HepG2 (cell line): ENCODE measurements at regions not wholly inside any gene's neighbourhood (a gene's known extent, or its start where the extent isn't known, plus 50 kb on each side); places are given as distances from the start of the nearest gene placed in this dataset.

ENCODE experiments used
- ATAC-seq: fragments of 200-7000 bp; cut with Tn5 transposase; 3 replicates; pipeline ENCODE4 v1.9.1; 2020; ENCODE audit warnings: mild to moderate bottlenecking, moderate library complexity
- BruUV-seq: library from RNA; stranded (reverse); fragments of 400-500 nt; replicated peaks from 2 replicates; lab custom pipeline; 2021; lab: Mats Ljungman, UMichigan
- CTCF ChIA-PET: fragments of 300-600 bp; formaldehyde crosslinking; extraction: SDS; loops from one replicate; lab custom pipeline; 2021; ENCODE audit warnings: low total read pairs, inconsistent platforms, low intra/inter-chr PET ratio; lab: Yijun Ruan, JAX
- POLR2A ChIA-PET: fragments of 350-600 bp; sonication (Branson Sonifier 250); formaldehyde crosslinking; loops from one replicate; lab custom pipeline; 2020; ENCODE audit warnings: antibody characterized with exemption, inconsistent platforms; lab: Yijun Ruan, JAX
- DNase-seq: peaks from one replicate; pipeline ENCODE4 v3.0.0-alpha.2; 2015; ENCODE audit warnings: low spot score
- FAIRE-seq: peaks from 3 replicates; lab custom pipeline; 2011; peaks lifted over from hg19 to GRCh38; lab: Jason Lieb, UNC
- H2AFZ ChIP-seq: one replicate; pipeline ENCODE4 v1.6.1; 2011; ENCODE audit warnings: low read length, inconsistent platforms
- H3K27ac ChIP-seq: fragments of 300-600 bp; 3 replicates; pipeline ENCODE4 v1.8.0; 2011; ENCODE audit warnings: mixed run types, mild to moderate bottlenecking, mixed read lengths, low read length, inconsistent platforms; ENCODE audit not compliant: insufficient read depth; ENCODE audit errors: extremely low read length
- H3K27me3 ChIP-seq, 2 experiments: fragments of 200-600 bp in 1 of 2; 2 replicates in 1 of 2; 3 replicates in 1 of 2; pipeline versions ENCODE4 v1.6.0 to v1.8.0; 2011; ENCODE audit warnings: low read length in 2 of 2, mild to moderate bottlenecking in 2 of 2, moderate library complexity in 2 of 2, inconsistent platforms in 1 of 2; ENCODE audit not compliant: insufficient read depth in 2 of 2, control insufficient read depth in 1 of 2
- H3K36me3 ChIP-seq, 2 experiments: fragments of 200-600 bp in 1 of 2; replicated peaks in 1 of 2; 2 replicates in 1 of 2; 3 replicates in 1 of 2; pipeline versions ENCODE4 v1.5.1 to v1.8.0; 2011; ENCODE audit warnings: low read length in 2 of 2, inconsistent platforms in 1 of 2; ENCODE audit not compliant: insufficient read depth in 2 of 2, control insufficient read depth in 1 of 2
- H3K4me1 ChIP-seq: 2 replicates; pipeline ENCODE4 v1.5.1; 2012; ENCODE audit warnings: low read length, inconsistent platforms; ENCODE audit not compliant: insufficient read depth
- H3K4me2 ChIP-seq: 2 replicates; pipeline ENCODE4 v1.6.0; 2011; ENCODE audit warnings: low read depth, low read length, inconsistent platforms
- H3K4me3 ChIP-seq, 3 experiments: fragments of 200-600 bp in 1 of 3; sonication (generic), shearing (Covaris generic) in 1 of 3; replicated peaks in 1 of 3; 2 replicates each; pipeline ENCODE4 v1.5.1; 2011 to 2016; ENCODE audit warnings: low read length in 3 of 3, inconsistent platforms in 2 of 3, low read depth in 2 of 3, mild to moderate bottlenecking in 2 of 3, control low read depth in 1 of 3, mixed read lengths in 1 of 3; ENCODE audit not compliant: insufficient read depth in 1 of 3
- H3K79me2 ChIP-seq: one replicate; pipeline ENCODE4 v1.6.1; 2011; ENCODE audit warnings: low read length, inconsistent platforms; ENCODE audit not compliant: insufficient read depth
- H3K9ac ChIP-seq: 2 replicates; pipeline ENCODE4 v1.6.0; 2011; ENCODE audit warnings: mild to moderate bottlenecking, low read depth, low read length, inconsistent platforms; ENCODE audit not compliant: insufficient read depth
- H3K9me3 ChIP-seq: 2 replicates; pipeline ENCODE4 v1.5.1; 2012; ENCODE audit warnings: mild to moderate bottlenecking, low read length
- H4K20me1 ChIP-seq: 2 replicates; pipeline ENCODE4 v1.6.0; 2011; ENCODE audit warnings: inconsistent platforms, mild to moderate bottlenecking, low read length, moderate library complexity; ENCODE audit not compliant: insufficient read depth
- NRL ChIP-seq: sonication (generic); formaldehyde crosslinking; IDR thresholded peaks from 2 replicates; pipeline ENCODE4 v1.5.0; 2020; ENCODE audit warnings: missing genetic modification reagents, mild to moderate bottlenecking, moderate library complexity, borderline replicate concordance
- SETDB1 ChIP-seq: sonication (generic); formaldehyde crosslinking; IDR thresholded peaks from 2 replicates; pipeline ENCODE4 v1.5.1; 2020; ENCODE audit warnings: missing genetic modification reagents, mild to moderate bottlenecking, borderline replicate concordance
- ZNF326 ChIP-seq: sonication (generic); formaldehyde crosslinking; IDR thresholded peaks from 2 replicates; pipeline ENCODE4 v1.4.0; 2020; ENCODE audit warnings: missing genetic modification reagents, borderline replicate concordance
- ZNF496 ChIP-seq: sonication (generic); formaldehyde crosslinking; IDR thresholded peaks from 2 replicates; pipeline ENCODE4 v1.8.1; 2023; ENCODE audit warnings: mild to moderate bottlenecking, moderate library complexity, missing genetic modification reagents; ENCODE audit not compliant: insufficient replicate concordance
- ZNF567 ChIP-seq: sonication (generic); formaldehyde crosslinking; IDR thresholded peaks from 2 replicates; pipeline ENCODE4 v1.8.1; 2023; ENCODE audit warnings: mild to moderate bottlenecking, missing genetic modification reagents, borderline replicate concordance
- ZSCAN9 ChIP-seq: IDR thresholded peaks from 2 replicates; pipeline ENCODE4 v1.6.1; 2016; ENCODE audit warnings: borderline replicate concordance
- WGBS: methylation state at CpG from one replicate; pipeline ENCODE4 v1.1.6; 2017; ENCODE audit warnings: low lambda C conversion rate; 5-methylcytosine and 5-hydroxymethylcytosine counted together
- in situ Hi-C: cut with HindIII; loops from 2 replicates; pipeline ENCODE4 v1.10.0; 2017; ENCODE audit warnings: low pct_unique_long_range_greater_than_20kb; ENCODE audit not compliant: extremely low pct_ligation_motif_present
- intact Hi-C: fragments of 100-400 bp; cut with micrococcal nuclease; formaldehyde crosslinking; loops from one replicate; pipeline ENCODE4 v1.10.0; 2022; ENCODE audit not compliant: unreplicated experiment
- TF ChIP-seq, protein P1 (sequence below): sonication (generic); formaldehyde crosslinking; IDR thresholded peaks from 2 replicates; pipeline ENCODE4 v1.9.0; 2021; ENCODE audit warnings: missing genetic modification reagents, borderline replicate concordance
- TF ChIP-seq, protein P2 (sequence below): sonication (generic); formaldehyde crosslinking; IDR thresholded peaks from 2 replicates; pipeline ENCODE4 v1.5.0; 2020; ENCODE audit warnings: missing genetic modification reagents

DNA sequence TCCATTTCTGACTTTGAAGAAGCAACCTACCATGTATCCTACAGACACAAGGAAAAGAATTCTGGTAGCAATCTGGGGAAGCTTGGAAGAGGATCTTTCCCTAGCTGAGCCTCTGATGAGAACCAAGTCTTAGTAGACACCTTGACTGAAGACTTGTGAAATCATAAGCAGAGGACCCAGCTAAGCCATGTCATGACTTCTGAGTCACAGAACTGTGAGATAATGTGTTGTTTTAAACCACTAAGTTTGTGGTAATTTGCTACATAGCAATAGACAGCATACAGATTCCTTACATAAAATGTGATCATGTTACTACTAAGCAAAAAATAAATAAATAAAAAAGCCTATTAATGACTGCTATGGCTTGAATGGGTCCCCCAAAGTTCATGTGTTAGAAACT is 71.3 kb upstream of the ANKRD50 start:
- Histone ChIP-seq H3K4me2 (no peak overlapping the region), H3K79me2 (no peaks in the 10 kb centered on the region), H2AFZ (no peak overlapping the region), H3K27me3 (no peaks in the 10 kb centered on the region), H3K27ac (no peak overlapping the region), H3K4me1 (no peaks in the 10 kb centered on the region), H3K4me3 (no peak overlapping the region), H3K36me3 (no peaks in the 10 kb centered on the region), H3K9me3 (no peaks in the 10 kb centered on the region), H4K20me1 (no peaks in the 10 kb centered on the region), H3K9ac (no peak overlapping the region)
- ChIA-PET POLR2A (no interaction called here), CTCF (no interaction called here)
- ATAC-seq (no peak), FAIRE-seq (no peak), DNase-seq (no peak)
- TF ChIP-seq, protein P1, sequence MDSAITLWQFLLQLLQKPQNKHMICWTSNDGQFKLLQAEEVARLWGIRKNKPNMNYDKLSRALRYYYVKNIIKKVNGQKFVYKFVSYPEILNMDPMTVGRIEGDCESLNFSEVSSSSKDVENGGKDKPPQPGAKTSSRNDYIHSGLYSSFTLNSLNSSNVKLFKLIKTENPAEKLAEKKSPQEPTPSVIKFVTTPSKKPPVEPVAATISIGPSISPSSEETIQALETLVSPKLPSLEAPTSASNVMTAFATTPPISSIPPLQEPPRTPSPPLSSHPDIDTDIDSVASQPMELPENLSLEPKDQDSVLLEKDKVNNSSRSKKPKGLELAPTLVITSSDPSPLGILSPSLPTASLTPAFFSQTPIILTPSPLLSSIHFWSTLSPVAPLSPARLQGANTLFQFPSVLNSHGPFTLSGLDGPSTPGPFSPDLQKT (CRISPR knock-in tag) = no peak
- no peak for TF ChIP-seq ZNF326 (CRISPR knock-in tag)
- in situ Hi-C loops = no loop called here
- no TSS peak for BruUV-seq
- intact Hi-C loops = no loop called here

DNA sequence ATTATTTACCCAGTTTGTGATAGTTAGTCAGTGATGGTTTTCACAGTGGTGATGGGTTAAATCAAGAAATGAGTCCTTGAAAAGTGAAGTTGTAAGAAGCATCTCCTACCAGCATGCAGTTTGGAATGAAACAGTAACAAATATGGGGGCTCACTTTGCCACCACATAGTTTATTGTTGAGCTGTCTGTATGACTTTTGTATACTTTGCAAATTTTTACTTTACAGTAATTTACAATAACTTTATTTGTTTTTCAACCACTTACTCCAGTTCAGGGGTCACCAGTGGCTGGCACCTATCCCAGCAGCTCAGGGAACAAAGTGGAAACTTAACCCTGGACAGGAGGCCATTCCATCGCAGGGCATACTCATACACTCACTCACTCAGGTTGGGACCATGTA is 64.5 kb upstream of the ANKRD50 start:
- H2AFZ ChIP-seq = no peak overlapping the region
- H3K27me3 ChIP-seq = no peaks in the 10 kb centered on the region
- BruUV-seq = no TSS peak
- no peaks in the 10 kb centered on the region for H4K20me1 ChIP-seq
- ChIA-PET POLR2A (no interaction called here), CTCF (no interaction called here)
- no peak for DNase-seq
- no peak for FAIRE-seq
- in situ Hi-C loops = no loop called here
- H3K79me2 ChIP-seq = no peaks in the 10 kb centered on the region
- no peak overlapping the region for H3K27ac ChIP-seq
- H3K4me1 ChIP-seq = no peaks in the 10 kb centered on the region
- no peak overlapping the region for H3K4me2 ChIP-seq
- H3K4me3 ChIP-seq = no peak overlapping the region
- no peaks in the 10 kb centered on the region for H3K9me3 ChIP-seq
- intact Hi-C loops = no loop called here
- no peak overlapping the region for H3K9ac ChIP-seq
- no peaks in the 10 kb centered on the region for H3K36me3 ChIP-seq
- no peak for ATAC-seq
- TF ChIP-seq ZNF567 (CRISPR knock-in tag) (no peak), NRL (CRISPR knock-in tag) (no peak), ZNF496 (CRISPR knock-in tag) (no peak), ZSCAN9 (CRISPR knock-in tag) (no peak), SETDB1 (CRISPR knock-in tag) (no peak)
- TF ChIP-seq, protein P2, sequence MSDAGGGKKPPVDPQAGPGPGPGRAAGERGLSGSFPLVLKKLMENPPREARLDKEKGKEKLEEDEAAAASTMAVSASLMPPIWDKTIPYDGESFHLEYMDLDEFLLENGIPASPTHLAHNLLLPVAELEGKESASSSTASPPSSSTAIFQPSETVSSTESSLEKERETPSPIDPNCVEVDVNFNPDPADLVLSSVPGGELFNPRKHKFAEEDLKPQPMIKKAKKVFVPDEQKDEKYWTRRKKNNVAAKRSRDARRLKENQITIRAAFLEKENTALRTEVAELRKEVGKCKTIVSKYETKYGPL (CRISPR knock-in tag) = no peak
- 0% methylated on average over 1 of the region's 1 CpG for WGBS
